Natural killer cell treated with Interleukin-12 subunit alpha and Interleukin-12 subunit beta and Interleukin-15 and Interleukin-18, amount 100 ng/mL, for 72 hours (primary cell): ENCODE measurements at regions not wholly inside any gene's neighbourhood (a gene's known extent, or its start where the extent isn't known, plus 50 kb on each side); places are given as distances from the start of the nearest gene placed in this dataset.
"Not testable (repeated sequence)": the region's sequence is repeated elsewhere in the genome, so short reads cannot be mapped to it uniquely, and the experiment has no call there.

Experiments used
- ATAC-seq, 2 donors: fragments of 150-1000 bp; cut with Tn5 transposase in 1 of 2; sonication (Bioruptor Pico), chemical (Tn5 transposase) in 1 of 2; 2 replicates each; pipeline ENCODE4 v1.10.0; 2021
- DNase-seq: peaks from one replicate; pipeline ENCODE4 v3.0.0; 2022; ENCODE audit warnings: low spot score
- H3K27ac Mint-ChIP-seq, 2 donors: 1 replicate in 1 of 2; 2 replicates in 1 of 2; pipeline ENCODE4 v1.8.0; 2022; ENCODE audit warnings: mixed read lengths in 2 of 2, mild to moderate bottlenecking in 1 of 2, moderate library complexity in 1 of 2
- H3K27me3 Mint-ChIP-seq, 2 donors: 1 replicate in 1 of 2; 2 replicates in 1 of 2; pipeline ENCODE4 v1.8.0; 2022; ENCODE audit warnings: mixed read lengths in 2 of 2
- H3K36me3 Mint-ChIP-seq: one replicate; pipeline ENCODE4 v1.8.0; 2022; ENCODE audit warnings: mixed read lengths
- H3K4me1 Mint-ChIP-seq, 2 donors: 1 replicate in 1 of 2; 2 replicates in 1 of 2; pipeline ENCODE4 v1.8.0; 2022; ENCODE audit warnings: low read depth in 2 of 2, mixed read lengths in 2 of 2, mild to moderate bottlenecking in 1 of 2
- H3K4me3 Mint-ChIP-seq: one replicate; pipeline ENCODE4 v1.8.0; 2022; ENCODE audit warnings: mixed read lengths
- H3K9me3 Mint-ChIP-seq: 2 replicates; pipeline ENCODE4 v1.8.0; 2022; ENCODE audit warnings: mixed read lengths

- no peaks in the 10 kb centered on the region for H3K9me3 Mint-ChIP-seq
- ATAC-seq: no peak
- H3K4me3 Mint-ChIP-seq: no peak overlapping the region
- peaks cover 8 to 35% of the 10 kb centered on the region in 2 donors for H3K27me3 Mint-ChIP-seq
- H3K4me1 Mint-ChIP-seq: no peaks in the 10 kb centered on the region
- no peak for DNase-seq
- no peak overlapping the region for H3K27ac Mint-ChIP-seq
- H3K36me3 Mint-ChIP-seq: no peaks in the 10 kb centered on the region
These were observed 83.2 kb upstream of the OGFRL1 start for GRCh38 chr6:71205336-71205956.

- no peak for ATAC-seq
- H3K9me3 Mint-ChIP-seq: no peaks in the 10 kb centered on the region
- no peak overlapping the region for H3K4me3 Mint-ChIP-seq
- H3K4me1 Mint-ChIP-seq: no peaks in the 10 kb centered on the region
- no peaks in the 10 kb centered on the region for H3K36me3 Mint-ChIP-seq
- no peak for DNase-seq
- no peak overlapping the region for H3K27ac Mint-ChIP-seq
- H3K27me3 Mint-ChIP-seq: peaks cover 10 to 39% of the 10 kb centered on the region in 2 donors
These were observed 82.5 kb upstream of the OGFRL1 start for GRCh38 chr6:71206089-71206488.

- Mint-ChIP-seq H3K4me3 (no peak overlapping the region), H3K27ac (no peak overlapping the region), H3K4me1 (no peaks in the 10 kb centered on the region), H3K9me3 (no peaks in the 10 kb centered on the region), H3K36me3 (no peaks in the 10 kb centered on the region), H3K27me3 (peaks cover 6 to 41% of the 10 kb centered on the region in 2 donors)
- ATAC-seq (no peak), DNase-seq (no peak)
These were observed 79.4 kb upstream of the OGFRL1 start for GRCh38 chr6:71209206-71209605.

- no peak for DNase-seq
- H3K9me3 Mint-ChIP-seq: no peaks in the 10 kb centered on the region
- H3K4me1 Mint-ChIP-seq: no peaks in the 10 kb centered on the region
- no peak for ATAC-seq
- no peak overlapping the region for H3K27ac Mint-ChIP-seq
- H3K4me3 Mint-ChIP-seq: no peak overlapping the region
- H3K36me3 Mint-ChIP-seq: no peaks in the 10 kb centered on the region
- peaks cover 6 to 39% of the 10 kb centered on the region in 2 donors for H3K27me3 Mint-ChIP-seq
These were observed 79.0 kb upstream of the OGFRL1 start for GRCh38 chr6:71209626-71210025.

GRCh38 chr6:71211799-71212198 is 76.8 kb upstream of the OGFRL1 start:
- Mint-ChIP-seq H3K4me3 (no peak overlapping the region), H3K36me3 (no peaks in the 10 kb centered on the region), H3K4me1 (no peaks in the 10 kb centered on the region), H3K27me3 (peaks cover 3 to 29% of the 10 kb centered on the region in 2 donors), H3K27ac (no peak overlapping the region), H3K9me3 (no peaks in the 10 kb centered on the region)
- ATAC-seq: no peak
- DNase-seq: no peak

- no peak overlapping the region for H3K27ac Mint-ChIP-seq
- no peaks in the 10 kb centered on the region for H3K36me3 Mint-ChIP-seq
- H3K9me3 Mint-ChIP-seq: no peaks in the 10 kb centered on the region
- H3K4me1 Mint-ChIP-seq: no peaks in the 10 kb centered on the region
- ATAC-seq (no peak), DNase-seq (no peak)
- H3K4me3 Mint-ChIP-seq: no peak overlapping the region
- H3K27me3 Mint-ChIP-seq: peaks cover 0 to 7% of the 10 kb centered on the region in 2 donors
These were observed 68.1 kb upstream of the OGFRL1 start for GRCh38 chr6:71220466-71220865.

- DNase-seq: no peak
- peaks cover 0 to 3% of the 10 kb centered on the region in 2 donors for H3K4me1 Mint-ChIP-seq
- no peak overlapping the region for H3K27ac Mint-ChIP-seq
- no peak for ATAC-seq
- H3K27me3 Mint-ChIP-seq: peaks cover 3 to 11% of the 10 kb centered on the region in 2 donors
- H3K9me3 Mint-ChIP-seq: no peaks in the 10 kb centered on the region
- H3K36me3 Mint-ChIP-seq: no peaks in the 10 kb centered on the region
- no peak overlapping the region for H3K4me3 Mint-ChIP-seq
These were observed 65.9 kb upstream of the OGFRL1 start for GRCh38 chr6:71222671-71223070.

GRCh38 chr6:71224011-71224410 is 64.6 kb upstream of the OGFRL1 start:
- Mint-ChIP-seq H3K36me3 (no peaks in the 10 kb centered on the region), H3K27me3 (peaks cover 3 to 7% of the 10 kb centered on the region in 2 donors), H3K9me3 (no peaks in the 10 kb centered on the region), H3K4me1 (peaks cover 7 to 9% of the 10 kb centered on the region in 2 donors), H3K27ac (no peak overlapping the region), H3K4me3 (no peak overlapping the region)
- ATAC-seq (no peak), DNase-seq (no peak)

- Mint-ChIP-seq H3K9me3 (no peaks in the 10 kb centered on the region), H3K36me3 (no peaks in the 10 kb centered on the region), H3K27ac (no peak overlapping the region), H3K4me1 (peaks cover 12 to 14% of the 10 kb centered on the region in 2 donors), H3K27me3 (peaks cover 3 to 7% of the 10 kb centered on the region in 2 donors), H3K4me3 (no peak overlapping the region)
- ATAC-seq: no peak
- no peak for DNase-seq
These were observed 62.5 kb upstream of the OGFRL1 start for GRCh38 chr6:71226151-71226550.

GRCh38 chr6:71228461-71229041 is 60.1 kb upstream of the OGFRL1 start:
- peak overlapping the region; percentile 37 for H3K4me3 Mint-ChIP-seq
- peaks cover 6 to 11% of the 10 kb centered on the region in 2 donors for H3K27me3 Mint-ChIP-seq
- H3K36me3 Mint-ChIP-seq: no peaks in the 10 kb centered on the region
- ATAC-seq (no peak), DNase-seq (no peak)
- H3K27ac Mint-ChIP-seq: peak overlapping the region in 1 of 2 donors; percentile 45
- peaks cover 12 to 14% of the 10 kb centered on the region in 2 donors for H3K4me1 Mint-ChIP-seq
- no peaks in the 10 kb centered on the region for H3K9me3 Mint-ChIP-seq

- peaks cover 6 to 14% of the 10 kb centered on the region in 2 donors for H3K27me3 Mint-ChIP-seq
- H3K36me3 Mint-ChIP-seq: no peaks in the 10 kb centered on the region
- H3K9me3 Mint-ChIP-seq: no peaks in the 10 kb centered on the region
- H3K4me1 Mint-ChIP-seq: peaks cover 12 to 14% of the 10 kb centered on the region in 2 donors
- ATAC-seq (no peak), DNase-seq (no peak)
- no peak overlapping the region for H3K27ac Mint-ChIP-seq
- H3K4me3 Mint-ChIP-seq: no peak overlapping the region
These were observed 59.1 kb upstream of the OGFRL1 start for GRCh38 chr6:71229477-71229876.

- H3K4me3 Mint-ChIP-seq, H3K9me3 Mint-ChIP-seq, ATAC-seq, H3K36me3 Mint-ChIP-seq, H3K27ac Mint-ChIP-seq, DNase-seq: not testable (repeated sequence)
- H3K4me1 Mint-ChIP-seq: peaks cover 9 to 14% of the 10 kb centered on the region in 2 donors
- peaks cover 12 to 25% of the 10 kb centered on the region in 2 donors for H3K27me3 Mint-ChIP-seq
These were observed 55.7 kb upstream of the OGFRL1 start for GRCh38 chr6:71232890-71233289.

- peaks cover 25 to 44% of the 10 kb centered on the region in 2 donors for H3K27me3 Mint-ChIP-seq
- no peaks in the 10 kb centered on the region for H3K9me3 Mint-ChIP-seq
- no peak for ATAC-seq
- H3K4me1 Mint-ChIP-seq: no peaks in the 10 kb centered on the region
- H3K4me3 Mint-ChIP-seq: no peak overlapping the region
- H3K27ac Mint-ChIP-seq: no peak overlapping the region
- DNase-seq: no peak
- no peaks in the 10 kb centered on the region for H3K36me3 Mint-ChIP-seq
These were observed 51.6 kb upstream of the OGFRL1 start for GRCh38 chr6:71236926-71237434.

- DNase-seq (no peak), ATAC-seq (no peak)
- Mint-ChIP-seq H3K4me1 (no peaks in the 10 kb centered on the region), H3K9me3 (no peaks in the 10 kb centered on the region), H3K27ac (no peak overlapping the region), H3K27me3 (peaks cover 26 to 42% of the 10 kb centered on the region in 2 donors), H3K4me3 (no peak overlapping the region), H3K36me3 (no peaks in the 10 kb centered on the region)
These were observed 50.3 kb upstream of the OGFRL1 start for GRCh38 chr6:71238351-71238750.
